22Rv1 (cell line): ENCODE measurements at regions not wholly inside any gene's neighbourhood (a gene's known extent, or its start where the extent isn't known, plus 50 kb on each side); places are given as distances from the start of the nearest gene placed in this dataset.
A peak's percentile ranks its signal among the peaks of the same experiment; 100 is the strongest.

Experiments
- H3K27ac ChIP-seq: fragments of 450-650 bp; 2 replicates; pipeline ENCODE4 v1.5.1; 2017
- ZFX ChIP-seq: fragments of 450-650 bp; IDR thresholded peaks from 2 replicates; pipeline ENCODE4 v1.6.1; 2017; ENCODE audit warnings: antibody characterized with exemption, borderline replicate concordance
- TF ChIP-seq, protein P1 (sequence below): fragments of 450-650 bp; IDR thresholded peaks from 2 replicates; pipeline ENCODE4 v1.5.1; 2017; ENCODE audit warnings: mild to moderate bottlenecking

DNA sequence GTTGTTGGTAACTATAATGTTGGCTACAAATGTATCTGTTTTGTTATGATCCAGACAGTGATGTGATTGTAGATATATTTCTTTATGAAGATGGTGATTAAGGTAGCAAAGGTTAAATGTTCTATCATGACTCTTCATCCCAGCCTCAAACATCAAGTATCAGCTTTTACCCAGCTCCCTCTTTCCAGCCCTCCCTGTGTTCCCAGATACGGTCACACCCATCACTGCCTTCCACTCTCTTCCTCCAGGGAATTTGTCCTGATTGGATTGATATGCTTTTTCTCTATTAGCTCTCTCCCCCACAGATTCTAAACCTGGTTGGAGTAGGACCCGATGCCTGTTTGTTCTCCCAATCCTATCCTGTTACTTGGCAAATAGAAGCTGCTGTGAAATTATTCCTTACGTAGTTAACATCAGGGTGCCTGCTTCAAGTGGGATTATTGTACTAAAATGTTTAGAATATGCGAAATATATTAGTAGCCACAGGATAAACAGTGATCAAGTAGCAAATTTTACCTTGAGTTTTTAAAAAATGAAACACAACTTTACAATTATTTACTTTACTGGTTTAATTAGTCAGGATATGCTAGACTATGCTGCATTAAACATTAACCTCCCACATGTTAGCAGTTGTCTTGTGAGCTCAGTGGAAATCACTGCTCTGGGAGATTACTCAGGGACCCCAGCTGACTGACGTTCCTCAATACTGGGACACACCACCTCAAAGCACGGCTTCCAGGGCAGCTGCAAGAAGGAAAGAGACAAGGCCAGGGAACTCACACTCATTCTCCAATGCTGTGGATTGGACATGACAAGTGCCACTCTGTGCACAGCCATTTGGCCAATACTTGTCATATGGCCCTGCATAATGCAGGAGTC lies 165.3 kb downstream of the ALX1 start:
- TF ChIP-seq, protein P1, sequence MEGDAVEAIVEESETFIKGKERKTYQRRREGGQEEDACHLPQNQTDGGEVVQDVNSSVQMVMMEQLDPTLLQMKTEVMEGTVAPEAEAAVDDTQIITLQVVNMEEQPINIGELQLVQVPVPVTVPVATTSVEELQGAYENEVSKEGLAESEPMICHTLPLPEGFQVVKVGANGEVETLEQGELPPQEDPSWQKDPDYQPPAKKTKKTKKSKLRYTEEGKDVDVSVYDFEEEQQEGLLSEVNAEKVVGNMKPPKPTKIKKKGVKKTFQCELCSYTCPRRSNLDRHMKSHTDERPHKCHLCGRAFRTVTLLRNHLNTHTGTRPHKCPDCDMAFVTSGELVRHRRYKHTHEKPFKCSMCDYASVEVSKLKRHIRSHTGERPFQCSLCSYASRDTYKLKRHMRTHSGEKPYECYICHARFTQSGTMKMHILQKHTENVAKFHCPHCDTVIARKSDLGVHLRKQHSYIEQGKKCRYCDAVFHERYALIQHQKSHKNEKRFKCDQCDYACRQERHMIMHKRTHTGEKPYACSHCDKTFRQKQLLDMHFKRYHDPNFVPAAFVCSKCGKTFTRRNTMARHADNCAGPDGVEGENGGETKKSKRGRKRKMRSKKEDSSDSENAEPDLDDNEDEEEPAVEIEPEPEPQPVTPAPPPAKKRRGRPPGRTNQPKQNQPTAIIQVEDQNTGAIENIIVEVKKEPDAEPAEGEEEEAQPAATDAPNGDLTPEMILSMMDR = no peak
- TF ChIP-seq ZFX = no peak
- H3K27ac ChIP-seq = peak overlapping the region; percentile 76

DNA sequence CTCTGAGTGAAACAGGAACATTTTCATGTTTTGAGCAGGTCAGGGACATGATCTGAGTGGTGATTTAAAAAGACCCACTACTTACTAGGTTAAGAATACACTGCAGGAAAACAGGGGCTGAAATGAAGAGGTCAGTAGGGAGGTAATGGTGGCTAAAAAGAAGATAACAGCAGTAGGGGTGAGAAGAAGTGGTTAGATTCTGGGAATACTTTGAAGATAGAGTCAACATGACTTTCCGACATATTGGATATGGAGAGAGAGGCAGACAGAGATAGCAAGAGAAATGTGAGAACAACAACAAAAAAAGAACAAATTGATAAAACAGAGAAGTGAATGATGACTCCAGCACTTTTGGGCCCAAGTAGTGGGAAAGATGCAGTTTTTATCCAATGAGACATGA lies 168.0 kb downstream of the ALX1 start:
- TF ChIP-seq, protein P1 = no peak
- TF ChIP-seq ZFX = no peak
- no peak overlapping the region for H3K27ac ChIP-seq

DNA sequence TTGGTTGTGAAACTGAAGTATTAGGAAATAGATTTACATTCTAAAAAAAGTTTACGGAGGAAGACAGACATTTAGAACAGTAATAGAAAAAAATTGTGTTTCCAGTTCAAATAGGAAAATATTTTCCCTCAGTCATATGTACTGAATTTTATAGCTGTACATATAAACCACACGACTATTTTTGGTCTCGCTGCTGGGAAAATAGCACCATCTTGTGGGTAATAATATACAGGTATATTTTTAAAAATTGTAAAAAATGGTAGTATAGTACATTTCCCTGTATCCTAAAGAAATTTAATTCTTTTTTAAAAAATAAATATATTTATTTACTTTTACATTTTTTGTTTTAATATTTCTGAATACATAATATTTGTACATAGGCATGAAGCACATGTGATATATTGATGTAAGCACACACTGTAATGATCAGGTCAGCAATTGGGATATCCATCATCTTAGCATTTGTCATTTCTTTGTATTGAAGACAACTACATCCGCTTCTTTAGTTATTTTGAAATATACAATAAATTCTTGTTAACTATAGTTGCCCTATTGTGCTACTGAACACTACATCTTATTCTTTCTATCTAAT lies 168.6 kb downstream of the ALX1 start:
- H3K27ac ChIP-seq = no peak overlapping the region
- no peak for TF ChIP-seq ZFX
- TF ChIP-seq, protein P1 = peak; percentile 90

DNA sequence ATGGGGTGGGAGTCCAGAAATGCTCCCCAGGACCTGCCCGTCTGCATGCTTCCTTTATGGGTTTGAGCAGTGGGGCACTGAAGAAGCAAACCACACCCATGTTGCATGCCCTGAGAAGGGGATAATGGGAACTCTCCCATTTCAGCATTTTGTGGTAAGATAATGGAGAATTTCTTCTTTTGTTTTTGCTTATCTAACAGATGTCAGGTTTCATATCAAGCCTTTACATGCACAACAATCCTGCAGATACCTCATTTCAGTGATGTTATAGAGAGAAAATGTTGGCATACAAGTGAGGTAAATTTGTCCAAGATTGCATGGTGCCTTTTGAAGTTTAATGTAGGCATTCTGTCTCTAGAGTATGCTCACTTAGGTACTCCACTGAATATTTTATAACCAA lies 177.0 kb downstream of the ALX1 start:
- no peak overlapping the region for H3K27ac ChIP-seq
- TF ChIP-seq ZFX = no peak
- TF ChIP-seq, protein P1 = no peak

DNA sequence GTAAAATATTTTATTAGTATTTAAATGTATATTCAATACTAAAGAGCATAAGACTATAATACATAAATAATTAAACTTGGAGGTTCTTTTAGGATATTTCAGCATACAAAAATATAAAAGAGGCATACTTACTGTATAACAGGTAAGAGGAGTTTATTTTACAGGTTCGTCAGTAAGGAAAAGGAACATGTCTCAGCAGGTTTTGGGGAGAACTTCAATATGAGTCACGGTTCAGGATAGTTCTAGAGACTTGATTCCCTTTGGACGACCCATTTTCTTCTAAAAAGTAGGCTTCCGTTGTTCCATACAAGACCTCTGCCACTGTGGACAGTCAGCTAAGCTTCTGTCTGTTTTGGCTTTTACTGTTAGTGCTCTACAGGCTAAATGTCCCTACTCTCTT lies 181.1 kb downstream of the ALX1 start:
- H3K27ac ChIP-seq = no peak overlapping the region
- TF ChIP-seq, protein P1 = no peak
- TF ChIP-seq ZFX = no peak

DNA sequence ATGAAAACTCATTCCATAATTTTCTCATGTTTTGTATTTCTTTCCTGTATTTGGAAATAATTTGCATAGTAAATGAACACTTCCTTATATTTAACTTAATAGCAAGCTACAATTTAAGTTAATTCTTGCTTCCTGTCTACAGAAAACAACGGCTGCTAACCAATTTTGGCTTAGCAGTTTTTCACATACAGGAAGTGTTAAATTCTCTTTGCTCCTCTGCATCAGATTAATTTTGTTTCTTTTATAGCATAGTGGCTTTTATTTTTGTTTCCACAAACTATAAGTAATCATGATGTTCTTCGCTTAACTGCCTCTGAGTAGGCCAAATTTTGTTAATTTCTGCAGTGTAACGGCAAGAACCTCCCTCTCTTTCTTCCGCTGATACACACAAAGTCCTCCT lies 182.9 kb downstream of the ALX1 start:
- no peak overlapping the region for H3K27ac ChIP-seq
- TF ChIP-seq ZFX = no peak
- TF ChIP-seq, protein P1 = no peak

DNA sequence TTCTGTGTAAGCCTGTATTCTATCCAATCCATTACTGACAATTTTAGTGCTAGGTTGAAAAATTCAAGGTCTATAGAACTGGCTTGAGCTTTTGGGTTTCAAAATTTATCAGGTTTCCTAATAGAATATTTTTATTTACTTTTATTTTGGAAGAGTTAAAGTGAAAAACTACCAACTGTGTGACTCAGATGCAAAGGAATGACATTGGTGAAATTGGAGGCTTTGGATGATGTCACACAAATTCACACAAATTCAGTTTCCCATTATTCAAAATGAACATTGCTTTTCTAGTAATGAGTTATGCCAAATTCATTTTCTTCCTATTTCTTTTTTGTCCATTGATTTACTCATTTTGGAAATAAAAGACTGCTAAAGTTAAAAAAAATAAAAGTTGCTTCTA lies 186.9 kb downstream of the ALX1 start:
- no peak overlapping the region for H3K27ac ChIP-seq
- TF ChIP-seq ZFX = no peak
- TF ChIP-seq, protein P1 = no peak
